H9 (cell line): ENCODE measurements at regions not wholly inside any gene's neighbourhood (a gene's known extent, or its start where the extent isn't known, plus 50 kb on each side); places are given as distances from the start of the nearest gene placed in this dataset.

Experiments
- DNase-seq: peaks from one replicate; pipeline ENCODE4 v3.0.0-alpha.2; 2017
- H2AFZ ChIP-seq: one replicate; pipeline ENCODE4 v1.6.1; 2013; ENCODE audit warnings: mild to moderate bottlenecking, low read length, control low read depth, moderate library complexity
- H2AK5ac ChIP-seq: 2 replicates; pipeline ENCODE4 v1.6.1; 2013; ENCODE audit warnings: low read length, control low read depth, mixed read lengths; ENCODE audit not compliant: insufficient read length
- H2BK120ac ChIP-seq: one replicate; pipeline ENCODE4 v1.6.1; 2013; ENCODE audit warnings: low read depth, mild to moderate bottlenecking, low read length, control low read depth, inconsistent platforms; ENCODE audit not compliant: poor library complexity, severe bottlenecking
- H2BK12ac ChIP-seq: 2 replicates; pipeline ENCODE4 v1.6.1; 2013; ENCODE audit warnings: low read length, control low read depth, mixed read lengths, low read depth; ENCODE audit not compliant: insufficient read length
- H2BK15ac ChIP-seq: 2 replicates; pipeline ENCODE4 v1.6.1; 2013; ENCODE audit warnings: low read depth, low read length, control low read depth
- H2BK20ac ChIP-seq: one replicate; pipeline ENCODE4 v1.6.1; 2013; ENCODE audit warnings: low read depth, mild to moderate bottlenecking, low read length, control low read depth, inconsistent platforms; ENCODE audit not compliant: poor library complexity, severe bottlenecking
- H2BK5ac ChIP-seq: 2 replicates; pipeline ENCODE4 v1.6.1; 2013; ENCODE audit warnings: low read length, control low read depth, mixed read lengths; ENCODE audit not compliant: insufficient read length
- H3K14ac ChIP-seq: 2 replicates; pipeline ENCODE4 v1.6.1; 2013; ENCODE audit warnings: low read length, control low read depth; ENCODE audit not compliant: insufficient read depth
- H3K18ac ChIP-seq: 2 replicates; pipeline ENCODE4 v1.6.1; 2013; ENCODE audit warnings: low read depth, mild to moderate bottlenecking, mixed read lengths, low read length, control low read depth; ENCODE audit not compliant: insufficient read length
- H3K23ac ChIP-seq: 2 replicates; pipeline ENCODE4 v1.6.1; 2013; ENCODE audit warnings: low read length, control low read depth, mixed read lengths, low read depth; ENCODE audit not compliant: insufficient read length
- H3K23me2 ChIP-seq: 2 replicates; pipeline ENCODE4 v1.6.1; 2013; ENCODE audit warnings: low read depth, mild to moderate bottlenecking, mixed read lengths, low read length, control low read depth; ENCODE audit not compliant: insufficient read length, poor library complexity, severe bottlenecking
- H3K27ac ChIP-seq: 2 replicates; pipeline ENCODE4 v1.5.1; 2013; ENCODE audit warnings: low read length, control low read depth, mixed read lengths, low read depth; ENCODE audit not compliant: insufficient read length
- H3K27me3 ChIP-seq: 2 replicates; pipeline ENCODE4 v1.6.1; 2013; ENCODE audit warnings: low read length, control low read depth, inconsistent platforms; ENCODE audit not compliant: insufficient read depth
- H3K4ac ChIP-seq: 2 replicates; pipeline ENCODE4 v1.6.1; 2013; ENCODE audit warnings: low read depth, mild to moderate bottlenecking, control low read depth, inconsistent platforms, low read length, moderate library complexity
- H3K4me1 ChIP-seq: 2 replicates; pipeline ENCODE4 v1.6.1; 2013; ENCODE audit warnings: low read length, control low read depth, inconsistent platforms; ENCODE audit not compliant: insufficient read depth
- H3K4me2 ChIP-seq: 2 replicates; pipeline ENCODE4 v1.6.1; 2013; ENCODE audit warnings: low read length, control low read depth, mixed read lengths; ENCODE audit not compliant: insufficient read length, insufficient read depth
- H3K56ac ChIP-seq: 2 replicates; pipeline ENCODE4 v1.6.1; 2013; ENCODE audit warnings: low read depth, mild to moderate bottlenecking, mixed read lengths, low read length, control low read depth; ENCODE audit not compliant: insufficient read length
- H3K79me1 ChIP-seq: 2 replicates; pipeline ENCODE4 v1.6.1; 2013; ENCODE audit warnings: low read depth, mild to moderate bottlenecking, moderate library complexity, low read length, control low read depth, inconsistent platforms; ENCODE audit not compliant: insufficient read depth, poor library complexity, severe bottlenecking
- H3K79me2 ChIP-seq: 2 replicates; pipeline ENCODE4 v1.6.1; 2013; ENCODE audit warnings: low read length, control low read depth, inconsistent platforms; ENCODE audit not compliant: insufficient read depth
- H3K9ac ChIP-seq: 2 replicates; pipeline ENCODE4 v1.6.1; 2013; ENCODE audit warnings: low read length, control low read depth, mixed read lengths; ENCODE audit not compliant: insufficient read length; ENCODE audit errors: extremely low read depth
- H3K9me3 ChIP-seq: one replicate; pipeline ENCODE4 v1.6.1; 2013; ENCODE audit warnings: low read depth, low read length, inconsistent platforms; ENCODE audit not compliant: control insufficient read depth
- H3T11ph ChIP-seq: one replicate; pipeline ENCODE4 v1.6.1; 2013; ENCODE audit warnings: mild to moderate bottlenecking, low read length, control low read depth, inconsistent platforms
- H4K20me1 ChIP-seq: one replicate; pipeline ENCODE4 v1.6.1; 2013; ENCODE audit not compliant: control insufficient read depth, insufficient read length, insufficient read depth
- H4K5ac ChIP-seq: 2 replicates; pipeline ENCODE4 v1.6.1; 2013; ENCODE audit warnings: low read depth, mild to moderate bottlenecking, mixed read lengths, low read length, control low read depth; ENCODE audit not compliant: insufficient read length
- H4K8ac ChIP-seq: replicated peaks from 2 replicates; pipeline ENCODE4 v1.6.1; 2013; ENCODE audit warnings: low read length, control low read depth, mixed read lengths, low read depth; ENCODE audit not compliant: insufficient read length
- H4K91ac ChIP-seq: 2 replicates; pipeline ENCODE4 v1.6.1; 2013; ENCODE audit warnings: low read depth, mild to moderate bottlenecking, moderate library complexity, mixed read lengths, low read length, control low read depth; ENCODE audit not compliant: insufficient read length
- H3K27ac Mint-ChIP-seq, 3 experiments: 2 replicates in 2 of 3; 3 replicates in 1 of 3; pipeline ENCODE4 v1.8.0; 2020 to 2021; ENCODE audit warnings: mixed read lengths in 3 of 3, mild to moderate bottlenecking in 1 of 3, moderate library complexity in 1 of 3
- H3K27me3 Mint-ChIP-seq: 2 replicates; pipeline ENCODE4 v1.8.0; 2021; ENCODE audit warnings: low read depth, mild to moderate bottlenecking, moderate library complexity, mixed read lengths
- H3K36me3 Mint-ChIP-seq, 3 experiments: 2 replicates in 2 of 3; 3 replicates in 1 of 3; pipeline ENCODE4 v1.8.0; 2020 to 2021; ENCODE audit warnings: low read depth in 3 of 3, mixed read lengths in 3 of 3; ENCODE audit not compliant: insufficient read depth in 1 of 3
- H3K4me1 Mint-ChIP-seq, 2 experiments: 2 replicates each; pipeline ENCODE4 v1.8.0; 2020; ENCODE audit warnings: mixed read lengths in 2 of 2
- H3K4me3 Mint-ChIP-seq, 2 experiments: 2 replicates in 1 of 2; 3 replicates in 1 of 2; pipeline ENCODE4 v1.8.0; 2020 to 2021; ENCODE audit warnings: mild to moderate bottlenecking in 2 of 2, mixed read lengths in 2 of 2, moderate library complexity in 1 of 2
- H3K9me3 Mint-ChIP-seq, 2 experiments: 2 replicates in 1 of 2; 3 replicates in 1 of 2; pipeline ENCODE4 v1.8.0; 2020; ENCODE audit warnings: mild to moderate bottlenecking in 2 of 2, mixed read lengths in 2 of 2, moderate library complexity in 1 of 2
- WGBS: extraction: QIAGEN DNeasy Blood & Tissue Kit; methylation state at CpG from one replicate; pipeline ENCODE4 v1.1.7; 2013; ENCODE audit warnings: missing lambda C conversion rate, low lambda C conversion rate, mixed read lengths; ENCODE audit not compliant: insufficient read length; ENCODE audit errors: extremely low coverage; 5-methylcytosine and 5-hydroxymethylcytosine counted together
- TF ChIP-seq, protein P1 (sequence below): fragments of 200-600 bp; sonication (generic); conservative IDR thresholded peaks from 3 replicates; pipeline ENCODE4 v1.8.0; 2021; ENCODE audit warnings: antibody characterized with exemption, mild to moderate bottlenecking

DNA sequence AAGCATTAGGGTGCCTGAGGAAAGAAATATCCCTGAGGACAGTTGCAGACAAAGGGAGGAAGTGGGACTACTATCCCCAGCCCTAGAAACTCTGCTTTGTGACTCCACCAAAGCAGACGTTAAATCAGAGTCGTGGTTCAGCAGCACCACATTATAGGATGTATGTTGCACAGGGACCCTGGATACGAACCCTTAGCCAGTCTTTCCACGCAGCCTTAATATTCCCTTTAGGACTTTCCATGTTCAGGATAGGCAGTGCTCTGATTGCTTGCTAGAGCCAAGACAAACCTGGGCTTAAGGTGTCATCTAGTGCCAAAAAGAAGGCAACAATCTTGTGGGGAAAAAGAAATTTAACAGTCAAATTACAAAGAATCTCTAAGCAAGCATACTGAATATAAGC, 62.6 kb downstream of the MAD2L1 start:
- H3K79me1 ChIP-seq, result no peaks in the 10 kb centered on the region
- peak; percentile 62 for DNase-seq
- no peaks in the 10 kb centered on the region for H3K23me2 ChIP-seq
- TF ChIP-seq, protein P1, sequence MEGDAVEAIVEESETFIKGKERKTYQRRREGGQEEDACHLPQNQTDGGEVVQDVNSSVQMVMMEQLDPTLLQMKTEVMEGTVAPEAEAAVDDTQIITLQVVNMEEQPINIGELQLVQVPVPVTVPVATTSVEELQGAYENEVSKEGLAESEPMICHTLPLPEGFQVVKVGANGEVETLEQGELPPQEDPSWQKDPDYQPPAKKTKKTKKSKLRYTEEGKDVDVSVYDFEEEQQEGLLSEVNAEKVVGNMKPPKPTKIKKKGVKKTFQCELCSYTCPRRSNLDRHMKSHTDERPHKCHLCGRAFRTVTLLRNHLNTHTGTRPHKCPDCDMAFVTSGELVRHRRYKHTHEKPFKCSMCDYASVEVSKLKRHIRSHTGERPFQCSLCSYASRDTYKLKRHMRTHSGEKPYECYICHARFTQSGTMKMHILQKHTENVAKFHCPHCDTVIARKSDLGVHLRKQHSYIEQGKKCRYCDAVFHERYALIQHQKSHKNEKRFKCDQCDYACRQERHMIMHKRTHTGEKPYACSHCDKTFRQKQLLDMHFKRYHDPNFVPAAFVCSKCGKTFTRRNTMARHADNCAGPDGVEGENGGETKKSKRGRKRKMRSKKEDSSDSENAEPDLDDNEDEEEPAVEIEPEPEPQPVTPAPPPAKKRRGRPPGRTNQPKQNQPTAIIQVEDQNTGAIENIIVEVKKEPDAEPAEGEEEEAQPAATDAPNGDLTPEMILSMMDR, result no peak
- H2BK15ac ChIP-seq, result no peak overlapping the region
- no peak overlapping the region for H3K14ac ChIP-seq
- H3K9ac ChIP-seq, result no peak overlapping the region
- peaks cover 5% of the 10 kb centered on the region for H3K9me3 ChIP-seq
- H2BK120ac ChIP-seq, result no peak overlapping the region
- H4K8ac ChIP-seq, result no peak overlapping the region
- no peak overlapping the region for H4K5ac ChIP-seq
- no peak overlapping the region for H2BK5ac ChIP-seq
- H3K4me2 ChIP-seq, result no peak overlapping the region
- H3K4me1 Mint-ChIP-seq, result peaks cover 5 to 21% of the 10 kb centered on the region in 2 experiments
- no peak overlapping the region for H3K23ac ChIP-seq
- H3K9me3 Mint-ChIP-seq, result peaks cover 0 to 8% of the 10 kb centered on the region in 2 experiments; a peak in 4 of 5 replicates
- H2AK5ac ChIP-seq, result no peak overlapping the region
- no CpG with 5 or more reads among the region's 4 CpGs for WGBS
- H4K20me1 ChIP-seq, result no peaks in the 10 kb centered on the region
- peaks cover 4 to 59% (median 16%) of the 10 kb centered on the region in 3 experiments; a peak in 6 of 7 replicates for H3K36me3 Mint-ChIP-seq
- H2BK20ac ChIP-seq, result no peak overlapping the region
- no peak overlapping the region for H2AFZ ChIP-seq
- no peak overlapping the region for H3K4me3 Mint-ChIP-seq
- H3K18ac ChIP-seq, result no peak overlapping the region
- H3K4me1 ChIP-seq, result no peaks in the 10 kb centered on the region
- H3K27me3 Mint-ChIP-seq, result peaks cover 36% of the 10 kb centered on the region
- no peak overlapping the region for H3K27ac Mint-ChIP-seq
- H4K91ac ChIP-seq, result no peak overlapping the region
- no peak overlapping the region for H3T11ph ChIP-seq
- H2BK12ac ChIP-seq, result no peak overlapping the region
- H3K27me3 ChIP-seq, result no peaks in the 10 kb centered on the region
- H3K27ac ChIP-seq, result peak overlapping the region; percentile 14
- H3K56ac ChIP-seq, result no peak overlapping the region
- no peaks in the 10 kb centered on the region for H3K79me2 ChIP-seq
- H3K4ac ChIP-seq, result no peak overlapping the region
